Suprapubic skin (tissue), 3 donors: ENCODE measurements at regions not wholly inside any gene's neighbourhood (a gene's known extent, or its start where the extent isn't known, plus 50 kb on each side); places are given as distances from the start of the nearest gene placed in this dataset.

Experiments
- CTCF ChIP-seq, 2 donors: fragments of 200-600 bp in 1 of 2; fragments of 450-650 bp in 1 of 2; sonication (generic) in 1 of 2; IDR thresholded peaks; one replicate each; pipeline ENCODE4 v1.5.1; 2016 to 2019; ENCODE audit warnings: antibody characterized with exemption in 2 of 2, mild to moderate bottlenecking in 1 of 2, moderate library complexity in 1 of 2
- EP300 ChIP-seq: sonication (generic); formaldehyde crosslinking; IDR thresholded peaks from one replicate; pipeline ENCODE4 v1.6.1; 2017; ENCODE audit warnings: antibody characterized with exemption
- POLR2A ChIP-seq, 2 donors: fragments of 450-650 bp; IDR thresholded peaks; one replicate each; pipeline ENCODE4 v1.6.1; 2017; ENCODE audit warnings: antibody characterized with exemption in 2 of 2, mild to moderate bottlenecking in 2 of 2, moderate library complexity in 2 of 2

GRCh38 chr1:207230441-207230840, 91.0 kb upstream of the CD55 start:
- TF ChIP-seq CTCF (IDR thresholded peaks at IDR 0.05) (no peak), POLR2A (IDR thresholded peaks at IDR 0.05) (no peak), EP300 (no peak)
